HL-60 (cell line): ENCODE measurements at regions not wholly inside any gene's neighbourhood (a gene's known extent, or its start where the extent isn't known, plus 50 kb on each side); places are given as distances from the start of the nearest gene placed in this dataset.

Source experiments
- GABPA ChIP-seq: IDR thresholded peaks from 2 replicates; pipeline ENCODE4 v1.6.1; 2012; ENCODE audit warnings: low read depth
- POLR2AphosphoS5 ChIP-seq: IDR thresholded peaks from 2 replicates; pipeline ENCODE4 v1.6.1; 2012; ENCODE audit warnings: low read depth
- REST ChIP-seq: IDR thresholded peaks from 2 replicates; pipeline ENCODE4 v1.6.1; 2012; ENCODE audit warnings: low read depth; ENCODE audit not compliant: insufficient replicate concordance
- SPI1 ChIP-seq: IDR thresholded peaks from 2 replicates; pipeline ENCODE4 v1.6.1; 2012; ENCODE audit warnings: low read depth, mild to moderate bottlenecking, borderline replicate concordance
- TF ChIP-seq, protein P1 (sequence below): IDR thresholded peaks from one replicate; pipeline ENCODE4 v1.5.1; 2011; ENCODE audit warnings: low read length, control low read depth, inconsistent platforms; ENCODE audit not compliant: insufficient read depth

- TF ChIP-seq POLR2AphosphoS5 (no peak), REST (no peak), GABPA (no peak), SPI1 (no peak)
- TF ChIP-seq, protein P1, sequence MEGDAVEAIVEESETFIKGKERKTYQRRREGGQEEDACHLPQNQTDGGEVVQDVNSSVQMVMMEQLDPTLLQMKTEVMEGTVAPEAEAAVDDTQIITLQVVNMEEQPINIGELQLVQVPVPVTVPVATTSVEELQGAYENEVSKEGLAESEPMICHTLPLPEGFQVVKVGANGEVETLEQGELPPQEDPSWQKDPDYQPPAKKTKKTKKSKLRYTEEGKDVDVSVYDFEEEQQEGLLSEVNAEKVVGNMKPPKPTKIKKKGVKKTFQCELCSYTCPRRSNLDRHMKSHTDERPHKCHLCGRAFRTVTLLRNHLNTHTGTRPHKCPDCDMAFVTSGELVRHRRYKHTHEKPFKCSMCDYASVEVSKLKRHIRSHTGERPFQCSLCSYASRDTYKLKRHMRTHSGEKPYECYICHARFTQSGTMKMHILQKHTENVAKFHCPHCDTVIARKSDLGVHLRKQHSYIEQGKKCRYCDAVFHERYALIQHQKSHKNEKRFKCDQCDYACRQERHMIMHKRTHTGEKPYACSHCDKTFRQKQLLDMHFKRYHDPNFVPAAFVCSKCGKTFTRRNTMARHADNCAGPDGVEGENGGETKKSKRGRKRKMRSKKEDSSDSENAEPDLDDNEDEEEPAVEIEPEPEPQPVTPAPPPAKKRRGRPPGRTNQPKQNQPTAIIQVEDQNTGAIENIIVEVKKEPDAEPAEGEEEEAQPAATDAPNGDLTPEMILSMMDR, result no peak
Observed at GRCh38 chr9:96163161-96163560, 138.8 kb downstream of the HSD17B3 start.
